HG03378 (cell line): ENCODE measurements at regions not wholly inside any gene's neighbourhood (a gene's known extent, or its start where the extent isn't known, plus 50 kb on each side); places are given as distances from the start of the nearest gene placed in this dataset.
"Not testable (repeated sequence)": the region's sequence is repeated elsewhere in the genome, so short reads cannot be mapped to it uniquely, and the experiment has no call there.

Source experiments
- ATAC-seq: cut with Tn5 transposase; IDR thresholded peaks from one replicate; pipeline ENCODE4 v1.9.1; 2021; ENCODE audit warnings: mild to moderate bottlenecking, moderate library complexity; ENCODE audit not compliant: unreplicated experiment

DNA sequence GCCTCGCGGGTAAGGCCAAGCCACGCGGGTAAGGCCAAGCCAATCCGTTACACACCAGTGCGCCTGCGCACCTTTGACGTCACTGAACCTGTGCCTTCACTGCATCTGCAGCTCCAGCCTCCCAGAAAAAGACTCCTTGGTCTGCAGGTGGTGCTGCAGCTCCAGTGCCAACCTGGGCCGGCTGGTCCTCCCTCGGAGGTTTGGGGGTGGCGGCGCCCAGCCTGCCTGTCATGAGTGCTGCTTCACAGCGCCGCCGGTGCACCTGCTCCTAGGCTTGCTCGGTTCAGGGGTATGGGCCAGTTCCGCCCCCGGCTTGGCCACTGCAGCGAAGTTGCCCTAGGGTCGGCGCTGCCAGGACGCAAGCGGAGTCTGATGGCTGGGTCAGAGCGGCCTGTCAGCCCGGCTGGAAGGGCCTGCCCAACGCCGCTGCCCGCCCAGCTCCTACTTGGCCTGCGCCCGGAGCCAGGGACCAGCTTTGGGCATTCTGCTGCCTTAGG lies 146.6 kb downstream of the USP22 start:
- ATAC-seq: no peak

DNA sequence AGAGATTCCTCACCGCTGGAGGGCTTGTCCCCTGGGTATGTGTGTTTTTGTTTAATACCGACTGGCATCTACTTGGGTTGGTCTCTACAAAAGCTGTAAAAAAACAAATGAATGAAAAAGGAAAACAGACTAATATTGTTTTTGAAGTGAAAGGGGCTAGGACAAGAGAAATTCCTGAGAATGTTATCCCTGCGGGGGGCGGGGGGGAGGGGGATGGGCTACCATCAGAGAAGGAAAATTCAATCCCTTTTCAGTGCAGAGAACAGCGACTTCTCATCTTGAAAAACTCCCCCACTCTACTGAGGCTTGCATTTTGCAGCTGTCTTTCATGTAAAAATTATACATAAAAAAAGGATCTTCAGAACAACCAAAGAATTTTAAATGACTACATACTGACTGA lies 144.1 kb downstream of the USP22 start:
- not testable (repeated sequence) for ATAC-seq

DNA sequence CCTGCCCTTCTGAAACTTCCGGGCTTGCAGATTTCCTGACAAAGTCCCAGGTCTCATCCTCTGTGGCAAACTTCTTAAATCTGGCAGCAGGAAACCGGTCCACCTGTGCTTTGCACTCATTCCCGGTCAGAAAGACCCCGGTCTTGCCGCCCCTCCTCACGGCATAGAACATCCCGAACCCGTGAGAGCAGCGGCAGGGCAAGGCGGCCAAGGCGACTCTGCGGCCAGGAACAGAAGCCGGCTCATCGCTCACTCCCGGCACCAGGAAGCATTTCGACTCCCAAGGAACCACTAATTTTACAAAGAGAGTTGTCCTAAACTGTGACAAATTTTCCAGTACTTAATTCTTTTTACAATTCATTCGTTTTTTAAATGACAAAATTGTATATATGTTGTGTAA lies 140.3 kb downstream of the USP22 start:
- not testable (repeated sequence) for ATAC-seq

DNA sequence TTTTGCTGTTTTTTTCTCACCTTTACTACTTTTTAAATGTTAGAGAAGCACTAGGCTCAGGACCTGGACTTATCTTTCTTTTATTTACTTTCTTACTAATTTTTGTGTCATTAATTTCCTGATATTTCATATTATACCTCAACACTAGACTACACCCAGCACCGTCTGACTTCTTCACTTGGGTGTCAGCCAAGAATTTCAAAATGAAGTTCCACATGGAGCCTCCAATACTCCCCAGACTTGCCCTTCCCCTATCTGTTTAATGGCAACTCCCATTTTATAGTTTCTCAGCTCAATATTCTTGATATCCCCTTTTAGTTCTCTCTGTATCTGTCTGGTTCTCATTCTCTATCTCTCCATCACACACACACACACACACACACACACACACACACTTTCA lies 139.3 kb downstream of the USP22 start:
- not testable (repeated sequence) for ATAC-seq

DNA sequence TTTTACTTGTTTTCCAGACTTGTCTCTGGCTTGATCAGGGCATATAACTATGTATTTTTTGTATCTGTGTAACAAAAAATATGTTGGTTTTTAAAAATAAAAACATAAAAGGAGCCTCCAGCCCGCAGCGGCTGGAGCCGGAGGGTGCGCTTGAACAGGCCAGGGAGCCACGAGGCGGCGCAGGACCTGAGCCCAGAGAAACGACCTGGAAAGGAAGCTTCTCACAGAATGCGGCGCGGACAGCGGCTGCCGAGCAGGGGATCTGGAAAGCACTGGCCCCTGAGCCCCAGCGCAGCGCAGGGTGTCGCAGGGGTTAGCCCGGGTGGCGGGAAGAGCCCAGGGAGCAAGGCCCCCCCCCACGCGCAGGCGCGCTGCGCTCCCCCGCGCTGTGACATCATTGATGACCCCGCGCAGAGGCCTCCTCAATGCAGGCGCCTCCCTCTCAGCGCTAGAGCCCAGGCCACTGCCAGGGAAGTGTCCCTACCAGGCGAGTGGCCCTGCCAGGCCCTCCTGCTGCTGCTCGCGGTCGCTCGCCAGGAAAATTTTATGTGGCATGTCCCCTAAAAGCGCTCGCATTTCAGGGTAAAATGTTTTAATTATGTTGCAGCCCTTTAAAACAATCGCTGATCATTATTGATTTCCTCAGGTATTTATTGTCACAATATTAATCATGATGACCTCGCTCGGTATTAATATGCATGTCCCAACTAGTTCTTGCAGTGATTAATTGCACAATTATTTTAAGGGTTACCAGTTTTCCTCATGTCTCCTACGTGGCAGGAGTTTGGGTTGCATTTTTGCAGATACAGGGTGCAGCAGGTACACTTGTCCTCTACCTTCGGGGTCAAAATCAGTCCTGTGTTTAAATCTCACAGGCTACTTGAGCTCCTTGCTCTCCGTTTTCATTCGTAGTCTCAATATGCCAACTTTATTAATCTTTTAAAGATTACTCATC lies 134.2 kb downstream of the USP22 start:
- ATAC-seq: peak; percentile 76

DNA sequence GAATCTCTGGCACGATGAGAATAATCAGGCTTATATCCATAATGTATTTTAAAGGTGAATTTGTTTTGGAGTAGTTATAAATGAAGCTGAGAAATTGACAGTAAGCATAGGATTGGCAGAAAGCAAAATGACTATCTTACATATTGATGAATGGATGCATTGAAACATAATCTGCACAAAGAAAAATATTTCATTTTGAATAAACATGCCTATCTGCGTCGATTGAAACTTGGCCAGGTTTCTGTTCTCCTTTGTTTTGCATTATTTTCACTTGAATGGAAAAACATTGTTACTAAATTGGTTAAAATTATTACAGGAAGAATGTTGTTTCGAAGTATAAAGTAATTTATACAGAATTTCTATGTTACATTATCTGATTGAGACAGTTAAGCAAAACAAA lies 128.2 kb downstream of the USP22 start:
- no peak for ATAC-seq

DNA sequence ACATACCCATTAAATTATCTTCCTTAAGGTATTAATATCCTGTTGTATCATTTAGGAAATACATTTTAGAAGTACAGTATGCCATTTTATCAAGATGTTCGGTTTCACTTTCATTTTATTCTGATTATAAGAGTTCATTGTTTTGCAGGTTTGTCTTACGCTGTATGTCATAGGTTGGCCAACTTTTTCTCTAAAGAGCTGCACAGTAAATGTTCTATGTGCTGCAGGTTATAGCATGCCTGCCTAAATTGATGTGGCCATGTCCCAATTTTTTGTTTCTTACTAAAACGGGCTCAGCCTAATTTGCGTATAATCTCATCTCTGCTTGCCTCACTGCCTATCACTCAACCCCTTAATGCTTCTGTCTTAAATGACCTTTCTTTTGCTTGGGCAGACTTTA lies 126.4 kb downstream of the USP22 start:
- no peak for ATAC-seq

DNA sequence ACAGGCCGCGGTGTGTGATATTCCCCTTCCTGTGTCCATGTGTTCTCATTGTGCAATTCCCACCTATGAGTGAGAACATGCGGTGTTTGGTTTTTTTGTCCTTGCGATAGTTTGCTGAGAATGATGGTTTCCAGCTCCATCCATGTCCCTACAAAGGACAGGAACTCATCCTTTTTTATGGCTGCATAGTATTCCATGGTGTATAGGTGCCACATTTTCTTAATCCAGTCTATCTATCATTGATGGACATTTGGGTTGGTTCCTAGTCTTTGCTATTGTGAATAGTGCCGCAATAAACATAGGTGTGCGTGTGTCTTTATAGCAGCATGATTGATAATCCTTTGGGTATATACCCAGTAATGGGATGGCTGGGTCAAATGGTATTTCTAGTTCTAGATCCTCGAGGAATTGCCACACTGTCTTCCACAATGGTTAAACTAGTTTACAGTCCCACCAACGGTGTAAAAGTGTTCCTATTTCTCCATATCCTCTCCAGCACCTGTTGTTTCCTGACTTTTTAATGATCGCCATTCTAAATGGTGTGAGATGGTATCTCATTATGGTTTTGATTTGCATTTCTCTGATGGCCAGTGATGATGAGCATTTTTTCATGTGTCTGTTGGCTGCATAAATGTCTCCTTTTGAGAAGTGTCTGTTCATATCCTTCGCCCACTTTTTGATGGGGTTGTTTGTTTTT lies 125.1 kb downstream of the USP22 start:
- not testable (repeated sequence) for ATAC-seq

DNA sequence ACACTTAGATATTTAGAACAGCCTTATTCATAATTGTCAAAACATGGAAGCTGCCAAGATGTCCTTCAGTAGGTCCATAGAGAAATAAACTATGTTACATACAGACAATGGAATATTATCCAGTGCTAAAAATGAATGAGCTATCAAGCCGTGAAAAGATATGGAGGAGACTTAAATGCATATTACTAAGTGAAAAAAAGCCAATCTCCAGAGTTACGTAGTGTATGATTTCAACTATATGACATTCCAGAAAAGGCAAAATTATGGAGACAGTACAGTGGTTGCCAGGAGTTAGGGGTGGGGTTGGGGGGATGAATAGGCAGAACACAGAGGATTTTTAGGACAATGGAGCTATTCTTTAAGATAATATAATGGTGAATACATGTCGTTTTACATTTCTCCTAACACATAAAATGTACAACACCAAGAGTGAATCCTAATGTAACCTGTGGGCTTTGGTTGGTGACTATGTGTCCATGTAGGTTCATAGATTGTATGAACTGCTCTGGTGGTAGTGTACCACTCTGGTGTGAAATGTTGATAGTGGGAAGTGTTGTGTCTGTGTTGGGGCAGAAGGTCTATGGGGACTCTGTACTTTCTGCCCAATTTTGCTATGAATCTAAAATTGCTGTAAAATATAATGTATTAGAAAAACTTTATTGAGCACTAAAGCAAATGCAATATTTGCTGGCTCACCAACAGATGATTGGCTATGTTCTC lies 122.6 kb downstream of the USP22 start:
- no peak for ATAC-seq

DNA sequence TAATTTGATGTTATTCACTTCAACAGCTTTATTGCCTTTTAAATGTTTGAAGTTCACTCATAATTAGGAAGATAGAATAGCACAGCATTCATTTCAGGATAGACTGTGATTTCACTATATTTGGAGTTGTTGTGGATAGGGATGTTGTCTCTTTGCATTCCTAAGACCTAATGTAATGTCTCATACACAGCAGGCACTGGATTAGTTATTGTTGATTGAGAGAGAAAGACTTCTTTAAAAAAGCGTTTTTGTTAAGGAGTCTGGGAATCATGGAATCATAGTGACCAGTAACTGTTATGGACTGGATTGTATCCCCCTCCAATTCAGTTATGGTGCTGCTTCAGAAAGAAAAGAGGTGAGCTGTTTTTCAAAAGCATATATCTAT lies 122.0 kb downstream of the USP22 start:
- ATAC-seq: no peak

DNA sequence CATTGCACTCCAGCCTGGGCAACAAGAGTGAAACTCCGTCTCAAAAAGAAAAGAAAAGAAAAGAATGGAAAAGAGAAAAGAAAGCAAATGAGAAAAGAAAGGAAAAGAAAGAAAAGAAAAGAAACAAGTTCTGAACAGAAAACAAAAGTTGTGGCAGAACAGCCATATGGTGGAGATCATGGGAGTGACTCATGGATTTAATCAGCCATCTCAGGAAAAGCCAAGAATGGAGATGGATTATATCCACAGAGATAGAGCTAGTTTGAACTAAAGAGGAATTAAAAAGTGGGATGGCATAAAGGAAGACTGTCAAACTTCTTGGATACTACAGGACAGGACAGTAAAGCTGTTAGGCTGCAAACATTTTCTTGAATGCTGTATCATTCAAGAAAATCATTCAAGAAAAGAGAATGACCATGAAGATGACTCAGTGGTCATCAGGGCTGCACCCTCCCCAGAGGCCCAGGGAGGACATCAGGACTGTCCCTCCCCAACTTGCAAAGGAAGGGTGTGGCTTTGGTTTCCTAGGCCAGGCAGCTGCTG lies 120.6 kb downstream of the USP22 start:
- ATAC-seq: no peak

DNA sequence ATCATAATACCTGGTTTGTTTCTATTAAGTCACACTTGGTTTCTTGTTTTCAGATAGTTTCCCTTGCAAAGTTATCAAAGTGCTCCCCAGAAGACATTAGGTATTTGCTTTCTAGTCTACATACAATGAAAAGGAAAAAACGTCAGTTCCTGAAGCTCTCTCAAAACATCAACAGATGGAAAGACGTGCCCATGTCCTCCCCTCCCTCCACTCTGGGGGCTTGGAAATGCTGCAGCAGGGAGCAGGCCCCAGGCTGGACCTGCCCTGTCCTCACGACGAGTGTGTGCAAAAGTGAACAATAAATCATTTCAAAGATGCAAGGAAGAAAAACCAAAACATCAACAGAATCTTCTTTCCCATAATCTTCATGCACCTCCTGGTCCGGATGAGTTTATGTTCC lies 118.5 kb downstream of the USP22 start:
- no peak for ATAC-seq

DNA sequence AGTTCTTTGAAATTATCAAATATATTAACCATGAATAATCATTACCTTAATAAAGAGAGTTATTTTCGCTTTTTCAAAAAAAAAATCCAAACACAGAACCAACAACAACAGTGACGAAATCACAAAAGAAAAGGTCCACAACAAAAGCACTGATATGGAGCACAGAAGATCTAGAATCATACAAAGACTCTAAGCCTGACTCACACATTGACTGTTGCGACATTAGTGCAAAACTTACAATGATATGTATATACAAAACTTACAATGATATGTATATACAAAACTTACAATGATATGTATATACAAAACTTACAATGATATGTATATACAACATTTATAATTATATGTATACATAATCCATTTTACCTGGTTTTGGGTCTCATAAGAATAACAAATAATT lies 117.7 kb downstream of the USP22 start:
- no peak for ATAC-seq

DNA sequence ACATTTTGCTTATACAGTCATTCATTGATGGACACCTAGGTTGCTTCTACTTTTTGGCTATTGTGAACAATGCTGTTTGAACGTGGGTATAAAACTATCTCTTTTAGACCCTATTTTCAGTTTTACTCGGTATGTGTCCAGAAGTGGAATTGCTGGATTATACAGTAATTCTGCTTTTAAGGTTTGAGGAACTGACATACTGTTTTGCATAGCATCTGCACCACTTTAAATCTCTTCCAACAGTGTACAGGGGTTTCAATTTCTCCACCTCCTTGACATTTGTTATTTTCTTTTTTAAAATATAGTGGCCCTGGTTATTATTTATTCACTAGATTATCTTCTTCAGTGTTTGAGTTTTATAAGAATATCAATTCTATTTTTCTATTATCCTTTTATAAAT lies 116.9 kb downstream of the USP22 start:
- no peak for ATAC-seq

DNA sequence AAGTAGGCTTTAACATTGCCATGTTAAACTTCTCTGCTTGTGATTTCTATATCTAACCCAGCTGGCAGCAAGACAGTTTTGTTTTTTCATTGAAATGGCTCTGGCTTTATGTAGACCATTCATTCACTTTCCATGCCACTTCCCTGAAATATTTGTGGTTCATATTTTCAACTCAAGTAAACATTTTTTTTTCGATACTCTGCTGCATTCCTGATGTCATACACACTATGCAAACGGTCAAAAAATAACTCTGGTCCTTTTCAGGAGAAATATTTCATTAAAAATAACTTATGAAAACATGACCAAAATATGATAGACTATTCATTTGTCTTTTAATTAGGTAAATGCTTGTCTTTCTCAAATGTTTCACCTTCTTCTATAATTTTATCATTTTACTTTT lies 116.3 kb downstream of the USP22 start:
- no peak for ATAC-seq

DNA sequence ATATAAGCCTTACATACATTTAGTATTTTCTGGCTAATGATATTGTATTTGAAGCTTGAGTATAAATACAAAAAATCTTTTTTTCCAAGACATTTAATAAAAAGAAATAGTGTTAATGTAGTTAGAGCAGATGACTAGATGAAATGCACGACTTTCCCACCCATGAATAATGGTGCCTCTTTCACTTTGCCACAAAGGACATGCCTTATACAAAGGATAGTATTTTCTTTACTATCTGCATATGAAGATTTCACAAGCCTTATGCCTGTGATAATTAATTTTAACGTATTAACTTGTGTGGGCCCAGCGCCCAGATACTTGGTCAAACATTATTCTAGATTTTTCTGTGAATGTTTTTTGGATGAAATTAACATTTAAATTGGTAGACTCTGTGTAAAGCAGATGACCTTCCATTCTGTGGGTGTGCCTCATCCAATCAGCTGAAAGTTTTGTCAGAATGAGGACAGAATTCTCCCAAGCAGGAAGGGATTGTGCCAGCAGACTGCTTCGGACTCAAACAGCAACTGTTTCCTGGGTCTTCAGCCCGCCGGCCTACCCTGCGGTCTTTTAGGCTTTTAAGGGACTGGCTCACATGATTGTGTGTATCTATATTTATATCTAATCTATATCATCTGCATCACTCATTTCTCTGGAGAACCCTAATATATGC lies 115.4 kb downstream of the USP22 start:
- no peak for ATAC-seq

DNA sequence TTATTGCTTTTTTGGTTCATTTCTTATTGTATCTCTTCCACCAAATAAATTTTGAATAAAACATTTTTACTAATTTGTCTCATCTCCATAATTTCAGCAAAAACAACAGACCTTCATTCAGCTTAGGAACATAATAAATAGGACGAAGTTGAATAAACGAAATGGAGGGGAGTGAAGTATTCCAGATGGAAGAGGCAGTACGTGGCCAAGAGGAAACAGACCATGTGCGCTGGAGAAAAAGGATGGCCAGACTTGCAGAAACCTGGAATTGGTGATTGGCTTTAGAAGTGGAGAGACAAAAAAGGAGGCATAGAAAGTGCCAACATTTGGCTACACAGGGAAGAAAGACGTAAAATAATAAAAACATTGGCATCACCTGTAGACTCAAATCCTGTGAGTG lies 113.5 kb downstream of the USP22 start:
- ATAC-seq: no peak

DNA sequence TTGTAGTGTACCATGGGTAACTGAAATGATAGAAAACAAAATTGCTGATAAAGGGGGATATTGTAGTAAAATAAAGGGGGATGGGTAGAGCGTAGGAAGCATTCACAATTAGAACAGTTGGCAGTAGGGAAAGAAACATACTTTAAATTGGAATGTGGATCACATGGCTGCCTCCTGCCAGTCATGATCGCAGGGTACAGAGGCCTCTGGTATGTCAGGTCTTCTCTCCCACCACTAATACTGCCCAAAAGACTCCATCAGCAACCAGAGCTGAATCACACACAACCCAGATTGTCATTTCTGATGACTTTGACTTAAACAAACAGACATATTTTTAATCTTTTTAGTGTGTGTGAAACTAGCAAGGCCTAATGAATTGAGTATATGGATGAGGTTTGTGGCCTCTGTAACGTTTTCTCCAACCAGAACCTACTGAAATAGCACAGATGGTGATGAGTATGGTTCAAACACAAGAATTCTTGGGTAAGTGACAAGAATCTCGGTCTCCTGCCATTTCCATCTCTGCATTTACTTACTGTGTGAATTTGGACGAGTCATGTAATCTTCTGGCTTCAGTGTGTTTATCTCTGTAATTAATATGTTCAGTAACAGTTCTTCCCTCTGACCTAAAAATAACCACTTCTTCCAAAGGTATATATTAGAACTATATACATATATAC lies 112.6 kb downstream of the USP22 start:
- no peak for ATAC-seq

DNA sequence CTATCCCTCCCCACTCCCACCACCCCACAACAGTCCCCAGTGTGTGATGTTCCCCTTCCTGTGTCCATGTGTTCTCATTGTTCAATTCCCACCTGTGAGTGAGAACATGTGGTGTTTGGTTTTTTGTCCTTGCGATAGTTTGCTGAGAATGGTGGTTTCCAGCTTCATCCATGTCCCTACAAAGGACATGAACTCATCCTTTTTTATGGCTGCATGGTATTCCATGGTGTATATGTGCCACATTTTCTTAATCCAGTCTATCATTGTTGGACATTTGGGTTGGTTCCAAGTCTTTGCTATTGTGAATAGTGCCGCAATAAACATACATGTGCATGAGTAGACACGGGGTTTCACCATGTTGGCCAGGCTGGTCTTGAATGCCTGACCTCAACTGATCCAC lies 109.8 kb downstream of the USP22 start:
- ATAC-seq: not testable (repeated sequence)

DNA sequence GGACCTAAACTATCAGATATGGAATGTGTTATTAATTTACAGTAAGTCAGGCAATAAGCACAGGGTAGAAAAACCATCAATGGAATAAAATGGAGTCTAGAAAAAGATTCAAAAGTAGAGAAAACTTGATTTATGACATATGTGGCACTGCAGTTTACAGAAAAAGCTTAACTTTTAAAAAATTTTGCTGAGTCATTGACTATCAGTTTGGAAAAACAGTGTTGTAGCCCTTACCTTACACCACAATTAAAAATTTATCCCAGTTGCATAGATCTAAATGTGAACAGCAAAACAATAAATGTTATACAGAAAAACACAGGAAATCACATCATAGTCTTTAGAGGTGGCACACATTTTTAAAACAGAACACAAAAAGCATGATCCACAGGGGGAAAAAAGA lies 108.5 kb downstream of the USP22 start:
- ATAC-seq: no peak
